Trophoblast cell (in vitro differentiated cells and primary cell): ENCODE measurements at regions not wholly inside any gene's neighbourhood (a gene's known extent, or its start where the extent isn't known, plus 50 kb on each side); places are given as distances from the start of the nearest gene placed in this dataset.

Experiments
- DNase-seq, 2 donors: peaks; one replicate each; pipeline ENCODE4 v3.0.0-alpha.2; 2016
- H2AFZ ChIP-seq: 2 replicates; pipeline ENCODE4 v1.6.1; 2013; ENCODE audit warnings: low read length, moderate library complexity, mild to moderate bottlenecking; ENCODE audit not compliant: insufficient read depth, poor library complexity
- H2AK5ac ChIP-seq: 2 replicates; pipeline ENCODE4 v1.6.1; 2013; ENCODE audit warnings: mild to moderate bottlenecking, low read length
- H2BK120ac ChIP-seq: 2 replicates; pipeline ENCODE4 v1.6.1; 2013; ENCODE audit warnings: low read length, mild to moderate bottlenecking, moderate library complexity; ENCODE audit not compliant: insufficient read depth, poor library complexity
- H2BK12ac ChIP-seq: 2 replicates; pipeline ENCODE4 v1.6.1; 2013; ENCODE audit warnings: mild to moderate bottlenecking, low read length, moderate library complexity
- H2BK5ac ChIP-seq: 2 replicates; pipeline ENCODE4 v1.6.1; 2013; ENCODE audit warnings: low read length, low read depth, moderate library complexity, mild to moderate bottlenecking; ENCODE audit not compliant: poor library complexity
- H3K14ac ChIP-seq: 2 replicates; pipeline ENCODE4 v1.6.1; 2013; ENCODE audit warnings: mild to moderate bottlenecking, low read length
- H3K18ac ChIP-seq: 2 replicates; pipeline ENCODE4 v1.6.1; 2013; ENCODE audit warnings: mild to moderate bottlenecking, low read length
- H3K23ac ChIP-seq: 2 replicates; pipeline ENCODE4 v1.6.1; 2013; ENCODE audit warnings: low read length
- H3K27ac ChIP-seq: 2 replicates; pipeline ENCODE4 v1.5.1; 2013; ENCODE audit warnings: low read depth, mild to moderate bottlenecking, inconsistent platforms, low read length, moderate library complexity
- H3K27me3 ChIP-seq: 2 replicates; pipeline ENCODE4 v1.6.1; 2013; ENCODE audit warnings: inconsistent platforms, mild to moderate bottlenecking, low read length, moderate library complexity; ENCODE audit not compliant: insufficient read depth
- H3K36me3 ChIP-seq, 2 experiments: 1 replicate in 1 of 2; 2 replicates in 1 of 2; pipeline ENCODE4 v1.6.1; 2013; ENCODE audit warnings: low read length in 2 of 2, mild to moderate bottlenecking in 2 of 2, moderate library complexity in 1 of 2; ENCODE audit not compliant: insufficient read depth in 2 of 2, control insufficient read depth in 1 of 2
- H3K4ac ChIP-seq: 2 replicates; pipeline ENCODE4 v1.6.1; 2013; ENCODE audit warnings: low read depth, mild to moderate bottlenecking, low read length, moderate library complexity
- H3K4me1 ChIP-seq, 2 experiments: 1 replicate in 1 of 2; 2 replicates in 1 of 2; pipeline ENCODE4 v1.6.1; 2013; ENCODE audit warnings: low read length in 2 of 2, mild to moderate bottlenecking in 2 of 2, moderate library complexity in 1 of 2; ENCODE audit not compliant: insufficient read depth in 2 of 2, control insufficient read depth in 1 of 2
- H3K4me2 ChIP-seq: 2 replicates; pipeline ENCODE4 v1.6.1; 2013; ENCODE audit warnings: inconsistent platforms, mild to moderate bottlenecking, low read length, moderate library complexity
- H3K4me3 ChIP-seq: 2 replicates; pipeline ENCODE4 v1.5.1; 2013; ENCODE audit warnings: mild to moderate bottlenecking, low read depth, low read length, inconsistent platforms
- H3K79me1 ChIP-seq: one replicate; pipeline ENCODE4 v1.6.1; 2013; ENCODE audit warnings: low read length
- H3K79me2 ChIP-seq: 2 replicates; pipeline ENCODE4 v1.6.1; 2013; ENCODE audit warnings: low read length, mild to moderate bottlenecking; ENCODE audit not compliant: control insufficient read depth, insufficient read depth, poor library complexity
- H3K9ac ChIP-seq: 2 replicates; pipeline ENCODE4 v1.6.1; 2013; ENCODE audit warnings: mild to moderate bottlenecking, low read length
- H3K9me3 ChIP-seq: 2 replicates; pipeline ENCODE4 v1.6.1; 2013; ENCODE audit warnings: low read depth, mild to moderate bottlenecking, control low read depth, inconsistent platforms, low read length; ENCODE audit not compliant: insufficient read depth
- H4K12ac ChIP-seq: 2 replicates; pipeline ENCODE4 v1.6.1; 2013; ENCODE audit warnings: low read depth, mild to moderate bottlenecking, low read length, moderate library complexity
- H4K8ac ChIP-seq: 2 replicates; pipeline ENCODE4 v1.6.1; 2013; ENCODE audit warnings: low read depth, mild to moderate bottlenecking, low read length, moderate library complexity
- H4K91ac ChIP-seq: one replicate; pipeline ENCODE4 v1.6.1; 2013; ENCODE audit warnings: low read depth, mild to moderate bottlenecking, low read length, moderate library complexity
- WGBS: extraction: QIAGEN DNeasy Blood & Tissue Kit; methylation state at CpG from one replicate; pipeline ENCODE4 v1.1.7; 2013; ENCODE audit warnings: missing lambda C conversion rate; ENCODE audit not compliant: insufficient read length, insufficient coverage; ENCODE audit errors: extremely low coverage; 5-methylcytosine and 5-hydroxymethylcytosine counted together

- Histone ChIP-seq H2BK12ac (no peak overlapping the region), H3K14ac (no peak overlapping the region), H3K4ac (no peak overlapping the region), H2BK5ac (no peak overlapping the region), H3K23ac (no peak overlapping the region), H3K79me1 (no peaks in the 10 kb centered on the region), H3K4me3 (no peak overlapping the region), H3K9ac (no peak overlapping the region), H3K27me3 (no peaks in the 10 kb centered on the region), H3K36me3 (no peaks in the 10 kb centered on the region), H2BK120ac (no peak overlapping the region), H2AFZ (no peak overlapping the region), H2AK5ac (no peak overlapping the region), H4K8ac (no peak overlapping the region), H3K4me1 (no peaks in the 10 kb centered on the region), H4K91ac (no peak overlapping the region), H3K18ac (no peak overlapping the region), H3K4me2 (no peak overlapping the region), H3K27ac (no peak overlapping the region), H3K9me3 (no peaks in the 10 kb centered on the region), H3K79me2 (no peaks in the 10 kb centered on the region), H4K12ac (no peak overlapping the region)
- WGBS, result no CpG with 5 or more reads among the region's 4 CpGs
- no peak for DNase-seq
Observed at GRCh38 chr6:92716638-92717037, 702.7 kb downstream of the EPHA7 start.

- H4K91ac ChIP-seq, result no peak overlapping the region
- H2BK12ac ChIP-seq, result no peak overlapping the region
- H2AK5ac ChIP-seq, result no peak overlapping the region
- no peaks in the 10 kb centered on the region for H3K79me2 ChIP-seq
- no peaks in the 10 kb centered on the region for H3K9me3 ChIP-seq
- no peaks in the 10 kb centered on the region for H3K79me1 ChIP-seq
- no peak overlapping the region for H3K18ac ChIP-seq
- no peak overlapping the region for H2BK5ac ChIP-seq
- H4K8ac ChIP-seq, result no peak overlapping the region
- no peak overlapping the region for H3K4ac ChIP-seq
- H3K27ac ChIP-seq, result no peak overlapping the region
- H3K14ac ChIP-seq, result no peak overlapping the region
- no peak overlapping the region for H3K4me2 ChIP-seq
- no peak overlapping the region for H3K23ac ChIP-seq
- no peak overlapping the region for H3K4me3 ChIP-seq
- H2AFZ ChIP-seq, result no peak overlapping the region
- no peak overlapping the region for H4K12ac ChIP-seq
- no peak for DNase-seq
- no peaks in the 10 kb centered on the region for H3K27me3 ChIP-seq
- no peak overlapping the region for H3K9ac ChIP-seq
- H2BK120ac ChIP-seq, result no peak overlapping the region
- H3K36me3 ChIP-seq, result no peaks in the 10 kb centered on the region
- H3K4me1 ChIP-seq, result no peaks in the 10 kb centered on the region
Observed at GRCh38 chr6:92715991-92716390, 703.4 kb downstream of the EPHA7 start.

GRCh38 chr6:92714346-92714745 is 705.0 kb downstream of the EPHA7 start:
- H2BK12ac ChIP-seq, result no peak overlapping the region
- H3K27me3 ChIP-seq, result no peaks in the 10 kb centered on the region
- no peak for DNase-seq
- H3K18ac ChIP-seq, result no peak overlapping the region
- H2AFZ ChIP-seq, result no peak overlapping the region
- H3K79me1 ChIP-seq, result no peaks in the 10 kb centered on the region
- no peak overlapping the region for H3K4me2 ChIP-seq
- H3K36me3 ChIP-seq, result no peaks in the 10 kb centered on the region
- no peak overlapping the region for H2BK5ac ChIP-seq
- no peak overlapping the region for H2AK5ac ChIP-seq
- no peaks in the 10 kb centered on the region for H3K4me1 ChIP-seq
- H3K9ac ChIP-seq, result no peak overlapping the region
- H3K4me3 ChIP-seq, result no peak overlapping the region
- no peaks in the 10 kb centered on the region for H3K79me2 ChIP-seq
- H4K12ac ChIP-seq, result no peak overlapping the region
- no peak overlapping the region for H3K27ac ChIP-seq
- no peak overlapping the region for H3K14ac ChIP-seq
- no peaks in the 10 kb centered on the region for H3K9me3 ChIP-seq
- no peak overlapping the region for H4K91ac ChIP-seq
- H3K23ac ChIP-seq, result no peak overlapping the region
- no peak overlapping the region for H2BK120ac ChIP-seq
- H4K8ac ChIP-seq, result no peak overlapping the region
- H3K4ac ChIP-seq, result no peak overlapping the region

- Histone ChIP-seq H3K79me1 (no peaks in the 10 kb centered on the region), H2BK120ac (no peak overlapping the region), H3K36me3 (no peaks in the 10 kb centered on the region), H3K14ac (no peak overlapping the region), H3K4ac (no peak overlapping the region), H3K4me1 (no peaks in the 10 kb centered on the region), H3K4me2 (no peak overlapping the region), H4K91ac (no peak overlapping the region), H3K23ac (no peak overlapping the region), H3K4me3 (no peak overlapping the region), H4K8ac (no peak overlapping the region), H2BK12ac (no peak overlapping the region), H2AK5ac (no peak overlapping the region), H2BK5ac (no peak overlapping the region), H2AFZ (no peak overlapping the region), H4K12ac (no peak overlapping the region), H3K79me2 (no peaks in the 10 kb centered on the region), H3K9ac (no peak overlapping the region), H3K9me3 (no peaks in the 10 kb centered on the region), H3K27ac (no peak overlapping the region), H3K27me3 (no peaks in the 10 kb centered on the region), H3K18ac (no peak overlapping the region)
- no CpG with 5 or more reads among the region's 3 CpGs for whole genome bisulfite sequencing
- DNase-seq, result no peak
Observed at GRCh38 chr6:92710048-92710447, 709.3 kb downstream of the EPHA7 start.

- Histone ChIP-seq H2BK5ac (no peak overlapping the region), H4K12ac (no peak overlapping the region), H3K9ac (no peak overlapping the region), H2BK120ac (no peak overlapping the region), H2BK12ac (no peak overlapping the region), H4K8ac (no peak overlapping the region), H3K4me2 (no peak overlapping the region), H3K23ac (no peak overlapping the region), H3K36me3 (no peaks in the 10 kb centered on the region), H3K18ac (no peak overlapping the region), H3K14ac (no peak overlapping the region), H3K4me3 (no peak overlapping the region), H3K4ac (no peak overlapping the region), H4K91ac (no peak overlapping the region), H3K27ac (no peak overlapping the region), H3K27me3 (no peaks in the 10 kb centered on the region), H2AFZ (no peak overlapping the region), H2AK5ac (no peak overlapping the region), H3K79me1 (no peaks in the 10 kb centered on the region), H3K79me2 (no peaks in the 10 kb centered on the region), H3K9me3 (no peaks in the 10 kb centered on the region), H3K4me1 (no peaks in the 10 kb centered on the region)
- no CpG with 5 or more reads among the region's 1 CpG for WGBS
- no peak for DNase-seq
Observed at GRCh38 chr6:92708945-92709344, 710.4 kb downstream of the EPHA7 start.
